ENCODE measurements at regions not wholly inside any gene's neighbourhood (a gene's known extent, or its start where the extent isn't known, plus 50 kb on each side); places are given as distances from the start of the nearest gene placed in this dataset.
"Not testable (repeated sequence)": the region's sequence is repeated elsewhere in the genome, so short reads cannot be mapped to it uniquely, and the experiment has no call there.

- not testable (repeated sequence) for H3K9me3 ChIP-seq (ENCODE audit: low read length); H3K4me2 ChIP-seq (ENCODE audit: low read length); H3K27me3 ChIP-seq (ENCODE audit: insufficient read depth, low read depth, low read length); H3K27ac ChIP-seq (ENCODE audit: low read length); H3K9ac ChIP-seq (ENCODE audit: low read length); H4K20me1 ChIP-seq (ENCODE audit: insufficient read depth); H3K4me3 ChIP-seq (ENCODE audit: low read length); H2AFZ ChIP-seq (ENCODE audit: low read depth, low read length); H3K79me2 ChIP-seq (replicated peaks; ENCODE audit: insufficient read depth, low read length); H3F3A ChIP-seq (ENCODE audit: insufficient read depth, low read length, poor library complexity, severe bottlenecking); H3K36me3 ChIP-seq (ENCODE audit: insufficient read depth, low read length); H3K9me2 ChIP-seq (ENCODE audit: insufficient read depth, low read length)
Measured at GRCh38 chr2:113386780-113387433, 50.6 kb upstream of the ZNG1B start.

GRCh38 chr2:113379621-113380020 lies 57.9 kb upstream of the ZNG1B start:
- H3K9me3 ChIP-seq (ENCODE audit: low read length); H3K27ac ChIP-seq (ENCODE audit: low read length); H3K9ac ChIP-seq (ENCODE audit: low read length); H3K9me2 ChIP-seq (ENCODE audit: insufficient read depth, low read length); H3K4me2 ChIP-seq (ENCODE audit: low read length); H4K20me1 ChIP-seq (ENCODE audit: insufficient read depth); H3K36me3 ChIP-seq (ENCODE audit: insufficient read depth, low read length); H2AFZ ChIP-seq (ENCODE audit: low read depth, low read length); H3F3A ChIP-seq (ENCODE audit: insufficient read depth, low read length, poor library complexity, severe bottlenecking); H3K4me3 ChIP-seq (ENCODE audit: low read length); H3K27me3 ChIP-seq (ENCODE audit: insufficient read depth, low read depth, low read length); H3K79me2 ChIP-seq (replicated peaks; ENCODE audit: insufficient read depth, low read length): not testable (repeated sequence)

- Histone ChIP-seq H3K9me3 (ENCODE audit: low read length) (no peaks in the 10 kb centered on the region), H3K9ac (ENCODE audit: low read length) (no peak overlapping the region), H3K4me3 (ENCODE audit: low read length) (no peak overlapping the region), H3K4me2 (ENCODE audit: low read length) (no peak overlapping the region), H3K27me3 (ENCODE audit: insufficient read depth, low read depth, low read length) (no peaks in the 10 kb centered on the region), H4K20me1 (ENCODE audit: insufficient read depth) (no peaks in the 10 kb centered on the region), H3K36me3 (ENCODE audit: insufficient read depth, low read length) (no peaks in the 10 kb centered on the region), H3K27ac (ENCODE audit: low read length) (no peak overlapping the region), H3K9me2 (ENCODE audit: insufficient read depth, low read length) (no peaks in the 10 kb centered on the region), H3K79me2 (replicated peaks; ENCODE audit: insufficient read depth, low read length) (no peaks in the 10 kb centered on the region), H2AFZ (ENCODE audit: low read depth, low read length) (no peak overlapping the region), H3F3A (ENCODE audit: insufficient read depth, low read length, poor library complexity, severe bottlenecking) (no peaks in the 10 kb centered on the region)
- TF ChIP-seq REST (IDR thresholded peaks at IDR 0.05; ENCODE audit: borderline replicate concordance) (no peak), MXI1 (conservative IDR thresholded peaks at IDR 0.05; ENCODE audit: poor library complexity, severe bottlenecking) (no peak), SMC3 (conservative IDR thresholded peaks at IDR 0.05; ENCODE audit: poor library complexity) (no peak), EZH2 (IDR thresholded peaks at IDR 0.05; ENCODE audit: borderline replicate concordance, insufficient read depth, low read length, poor library complexity, severe bottlenecking) (no peak), EP300 (conservative IDR thresholded peaks at IDR 0.05; ENCODE audit: poor library complexity, severe bottlenecking) (no peak), POLR2AphosphoS5 (IDR thresholded peaks at IDR 0.05) (no peak), RAD21 (conservative IDR thresholded peaks at IDR 0.05) (no peak), CTCF (IDR thresholded peaks at IDR 0.05; ENCODE audit: poor library complexity, severe bottlenecking) (no peak), TAF1 (IDR thresholded peaks at IDR 0.05; ENCODE audit: low read depth) (no peak)
Measured at GRCh38 chr2:113376913-113377445, 60.5 kb upstream of the ZNG1B start.

Data from neural cell (in vitro differentiated cells).